ENCODE measurements at regions not wholly inside any gene's neighbourhood (a gene's known extent, or its start where the extent isn't known, plus 50 kb on each side); places are given as distances from the start of the nearest gene placed in this dataset.

- DNase-seq = no peak
Observed at GRCh38 chr2:138997346-138997745, 217.2 kb upstream of the NXPH2 start.

GRCh38 chr2:138994502-138994901 lies 214.3 kb upstream of the NXPH2 start:
- DNase-seq = no peak

- DNase-seq = no peak
Observed at GRCh38 chr2:138985881-138986280, 205.7 kb upstream of the NXPH2 start.

- DNase-seq = no peak
Observed at GRCh38 chr2:138979131-138979785, 199.1 kb upstream of the NXPH2 start.

- no peak for DNase-seq
Observed at GRCh38 chr2:138974651-138975050, 194.5 kb upstream of the NXPH2 start.

- no peak for DNase-seq
Observed at GRCh38 chr2:138964418-138964817, 184.2 kb upstream of the NXPH2 start.

- DNase-seq = no peak
Observed at GRCh38 chr2:138962686-138963085, 182.5 kb upstream of the NXPH2 start.

GRCh38 chr2:138960191-138960590 lies 180.0 kb upstream of the NXPH2 start:
- no peak for DNase-seq

GRCh38 chr2:138959031-138959430 lies 178.8 kb upstream of the NXPH2 start:
- no peak for DNase-seq

- no peak for DNase-seq
Observed at GRCh38 chr2:138956116-138956515, 175.9 kb upstream of the NXPH2 start.

- DNase-seq = no peak
Observed at GRCh38 chr2:138950486-138950885, 170.3 kb upstream of the NXPH2 start.

GRCh38 chr2:138949517-138949916 lies 169.3 kb upstream of the NXPH2 start:
- DNase-seq = no peak

- DNase-seq = peak in 1 of 5 donors; percentile 1
Observed at GRCh38 chr2:138948070-138948539, 167.9 kb upstream of the NXPH2 start.

GRCh38 chr2:138943470-138943869 lies 163.3 kb upstream of the NXPH2 start:
- no peak for DNase-seq

- DNase-seq = no peak
Observed at GRCh38 chr2:138942466-138942865, 162.3 kb upstream of the NXPH2 start.

GRCh38 chr2:138931284-138932256 lies 151.4 kb upstream of the NXPH2 start:
- DNase-seq = no peak

- no peak for DNase-seq
Observed at GRCh38 chr2:138930571-138930970, 150.4 kb upstream of the NXPH2 start.

- no peak for DNase-seq
Observed at GRCh38 chr2:138928374-138929021, 148.3 kb upstream of the NXPH2 start.

- DNase-seq = no peak
Observed at GRCh38 chr2:138922973-138923563, 142.9 kb upstream of the NXPH2 start.

GRCh38 chr2:138919120-138919747 lies 139.0 kb upstream of the NXPH2 start:
- no peak for DNase-seq

- DNase-seq = no peak
Observed at GRCh38 chr2:138910427-138910826, 130.2 kb upstream of the NXPH2 start.

GRCh38 chr2:138906549-138906948 lies 126.4 kb upstream of the NXPH2 start:
- DNase-seq = no peak
